Posterior vena cava (tissue), 2 donors: ENCODE measurements at regions not wholly inside any gene's neighbourhood (a gene's known extent, or its start where the extent isn't known, plus 50 kb on each side); places are given as distances from the start of the nearest gene placed in this dataset.
"Not testable (repeated sequence)": the region's sequence is repeated elsewhere in the genome, so short reads cannot be mapped to it uniquely, and the experiment has no call there.

Source experiments
- DNase-seq: peaks from one replicate; pipeline ENCODE4 v3.0.0-alpha.2; 2020; ENCODE audit warnings: low spot score
- intact Hi-C, 2 donors: fragments of 100-400 bp; cut with DNase I; formaldehyde crosslinking; loops; one replicate each; pipeline versions ENCODE4 v1.14.1 to v1.14.2; 2022 to 2023
- donor health status: DM: yes; HTN: yes; CAD: no.
- donor health status: DM: yes; HTN: yes; CAD: no.

DNA sequence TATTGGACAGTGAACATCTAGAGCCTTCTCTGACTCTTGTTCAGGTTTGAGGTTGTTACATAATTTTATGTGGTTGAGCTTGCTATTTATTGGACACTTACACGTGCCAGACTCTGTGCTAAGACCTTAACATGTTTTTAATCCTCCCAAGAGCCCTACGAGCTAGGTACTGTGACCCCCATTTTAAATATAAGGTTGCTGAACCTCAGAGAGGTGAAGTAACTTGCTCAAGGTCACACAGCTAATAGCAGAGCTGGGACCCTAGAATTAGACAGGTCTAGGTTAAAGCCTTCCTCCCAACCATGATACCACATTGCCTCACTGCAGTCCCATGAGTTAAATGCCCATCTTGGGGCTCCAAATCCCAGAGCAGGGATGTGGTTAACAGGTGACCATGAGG, 135.7 kb upstream of the PITX1 start:
- DNase-seq: no peak
- intact Hi-C loops: no loop called here

DNA sequence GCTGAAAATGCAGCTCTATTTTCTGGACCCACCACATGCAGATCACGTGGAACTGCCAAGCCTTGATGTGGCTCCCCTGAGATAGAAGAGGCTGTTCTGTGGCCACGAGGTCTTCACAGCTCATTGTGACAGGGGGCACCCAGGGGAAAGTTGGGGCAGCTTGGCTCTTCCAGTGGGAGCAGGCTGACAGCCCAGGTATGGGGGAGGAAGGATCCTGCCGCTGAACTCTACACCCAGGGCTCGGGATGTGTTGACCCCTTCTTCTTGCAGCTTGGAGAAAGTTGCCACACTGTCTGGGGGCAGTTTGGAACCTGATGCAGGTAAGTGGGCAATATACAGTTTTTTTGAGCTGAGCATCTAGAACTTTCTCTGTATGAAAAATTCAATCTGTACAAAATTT, 133.6 kb upstream of the PITX1 start:
- intact Hi-C loops: no loop called here
- no peak for DNase-seq

GRCh38 chr5:135164873-135165614, 131.0 kb upstream of the PITX1 start:
- intact Hi-C loops: loop anchor here in 1 of 2 donors (1.0 kb wide), 1 partner anchor 24 kb away; no protein-coding TSS in a partner anchor

GRCh38 chr5:135163964-135164363, 129.9 kb upstream of the PITX1 start:
- DNase-seq: no peak
- intact Hi-C loops: no loop called here

More at GRCh38 chr5:135164873-135165614, 131.0 kb upstream of the PITX1 start:
- DNase-seq: not testable (repeated sequence)

GRCh38 chr5:135163391-135163790, 129.4 kb upstream of the PITX1 start:
- intact Hi-C loops: no loop called here
- no peak for DNase-seq

DNA sequence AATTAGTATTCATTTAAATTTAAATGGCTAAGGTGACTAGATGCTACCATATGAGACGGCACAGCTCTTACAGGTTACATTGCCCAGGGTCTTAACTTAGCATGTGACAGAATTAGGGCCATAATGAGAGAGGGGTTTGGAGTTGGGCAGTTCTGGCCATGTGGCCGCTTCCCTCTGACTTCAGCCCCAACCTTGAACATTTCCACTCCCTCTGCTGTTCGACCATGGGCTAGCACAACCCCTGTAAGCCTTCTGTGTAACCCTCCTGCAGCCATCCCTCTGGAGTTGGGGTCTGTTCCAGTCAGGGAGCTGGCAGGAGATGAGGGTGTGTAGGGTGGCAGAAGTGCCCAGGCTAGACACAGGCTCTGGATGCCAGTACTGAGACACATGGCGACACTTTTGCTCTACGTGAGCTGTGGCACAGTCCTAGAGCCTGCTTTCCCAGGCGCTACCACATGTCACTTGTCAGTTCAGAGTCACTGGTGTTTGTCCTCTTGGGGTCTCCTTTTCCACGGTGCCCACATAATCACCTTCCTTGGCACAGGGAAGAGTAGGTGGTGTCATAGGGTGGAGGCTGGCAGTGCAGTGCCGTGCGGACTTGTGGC, 128.7 kb upstream of the PITX1 start:
- intact Hi-C loops: no loop called here
- no peak for DNase-seq

GRCh38 chr5:135161221-135161620, 127.2 kb upstream of the PITX1 start:
- intact Hi-C loops: no loop called here
- DNase-seq: no peak

GRCh38 chr5:135160036-135160675, 126.1 kb upstream of the PITX1 start:
- intact Hi-C loops: no loop called here
- no peak for DNase-seq

GRCh38 chr5:135159626-135160025, 125.6 kb upstream of the PITX1 start:
- intact Hi-C loops: no loop called here

DNA sequence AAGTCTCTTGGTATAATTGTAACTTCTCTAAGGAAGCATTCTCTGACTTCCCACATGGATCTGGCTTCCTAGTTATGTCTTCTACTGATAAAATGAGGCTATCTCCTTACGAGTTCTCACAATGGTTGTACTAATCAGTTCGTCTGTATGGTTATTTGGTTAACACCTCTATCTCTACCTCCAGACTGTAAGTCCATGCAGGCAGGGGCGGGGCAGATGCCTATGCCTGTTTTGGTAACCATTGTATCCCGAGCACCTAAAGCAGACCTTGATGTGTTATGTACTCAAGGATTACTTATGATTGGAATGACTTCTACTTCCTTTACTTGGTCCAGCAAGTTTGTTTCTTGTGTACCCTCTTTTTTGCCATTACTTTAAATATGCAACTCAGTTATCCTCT, 125.0 kb upstream of the PITX1 start:
- intact Hi-C loops: no loop called here
- no peak for DNase-seq

More at GRCh38 chr5:135159626-135160025, 125.6 kb upstream of the PITX1 start:
- no peak for DNase-seq

GRCh38 chr5:135158314-135158697, 124.3 kb upstream of the PITX1 start:
- DNase-seq: no peak
- intact Hi-C loops: no loop called here

- no peak for DNase-seq
Measured at GRCh38 chr5:135157421-135158313, 123.6 kb upstream of the PITX1 start.

DNA sequence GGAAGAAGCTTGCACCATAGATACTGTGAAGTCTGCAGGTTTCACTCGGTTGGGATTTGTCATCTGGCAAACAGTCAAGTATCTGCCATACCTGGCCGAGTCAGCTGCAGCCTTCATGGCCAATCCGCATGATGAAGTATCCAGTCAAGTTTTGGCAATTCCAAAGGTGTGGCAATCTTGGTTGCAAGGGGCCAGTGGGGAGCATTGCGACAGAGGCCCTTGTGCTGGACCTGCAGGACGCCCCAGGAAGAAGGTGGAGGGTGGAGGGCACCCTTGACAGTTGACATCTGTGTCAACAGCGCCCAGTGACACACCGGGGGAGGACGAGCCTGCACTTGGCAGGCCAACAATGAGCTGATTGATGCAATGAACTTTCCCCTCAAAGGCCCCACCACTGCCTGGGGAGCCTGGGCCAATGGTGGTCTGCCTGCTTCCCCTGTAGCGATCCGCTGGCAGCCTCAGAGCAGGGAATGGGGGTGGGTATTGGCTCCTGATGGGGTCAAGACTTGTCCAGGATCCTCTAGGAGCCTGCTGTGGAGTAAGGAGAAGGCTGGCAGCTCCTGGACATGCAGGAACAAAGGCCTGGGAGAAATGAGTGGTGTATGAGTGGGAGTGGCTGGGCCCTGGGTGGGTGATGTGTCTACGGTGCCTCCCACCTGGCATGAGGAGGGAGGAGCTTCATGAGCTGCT, 122.8 kb upstream of the PITX1 start:
- peak; percentile 68 for DNase-seq
- intact Hi-C loops: no loop called here

More at GRCh38 chr5:135157421-135158313, 123.6 kb upstream of the PITX1 start:
- intact Hi-C loops: no loop called here

DNA sequence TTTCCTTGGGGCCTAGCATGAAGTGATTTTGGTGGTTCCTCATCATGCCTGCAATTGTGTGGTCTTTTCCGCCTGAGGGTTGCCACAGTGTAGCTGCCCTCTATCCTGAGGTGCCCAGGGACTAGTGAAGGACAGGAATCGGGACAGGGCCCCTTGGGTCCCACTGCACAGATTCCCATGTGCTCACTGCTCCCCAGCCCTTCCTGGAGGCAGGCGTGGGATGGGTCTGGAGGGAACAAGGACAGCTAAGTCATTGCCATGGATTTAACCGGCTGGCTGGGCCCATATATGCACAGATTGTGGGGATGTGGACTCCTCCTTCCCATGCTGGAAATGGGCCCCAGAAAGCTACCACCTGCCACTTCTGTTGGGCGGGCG, 122.3 kb upstream of the PITX1 start:
- intact Hi-C loops: no loop called here
- no peak for DNase-seq

GRCh38 chr5:135155616-135156214, 121.7 kb upstream of the PITX1 start:
- DNase-seq: no peak
- intact Hi-C loops: no loop called here

DNA sequence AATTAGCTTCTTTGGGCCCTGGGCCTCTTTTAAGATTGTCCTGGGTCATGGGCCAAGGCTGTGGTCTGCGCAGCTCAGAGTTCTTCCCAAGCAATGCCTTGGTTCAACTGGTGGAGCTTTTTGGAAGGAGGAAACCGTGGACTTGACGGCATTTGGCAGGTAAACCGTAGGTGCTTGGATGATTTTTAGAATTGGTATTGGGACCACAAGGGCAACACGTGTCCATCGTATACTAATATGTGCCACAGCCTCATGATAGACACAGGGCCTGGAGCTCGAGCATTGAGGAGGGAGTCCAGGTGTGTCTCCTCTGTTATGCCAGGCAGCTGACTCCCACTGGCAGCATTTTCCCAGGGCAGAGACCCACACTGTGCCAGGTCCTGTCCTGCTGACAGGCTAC, 120.9 kb upstream of the PITX1 start:
- intact Hi-C loops: no loop called here
- DNase-seq: no peak

DNA sequence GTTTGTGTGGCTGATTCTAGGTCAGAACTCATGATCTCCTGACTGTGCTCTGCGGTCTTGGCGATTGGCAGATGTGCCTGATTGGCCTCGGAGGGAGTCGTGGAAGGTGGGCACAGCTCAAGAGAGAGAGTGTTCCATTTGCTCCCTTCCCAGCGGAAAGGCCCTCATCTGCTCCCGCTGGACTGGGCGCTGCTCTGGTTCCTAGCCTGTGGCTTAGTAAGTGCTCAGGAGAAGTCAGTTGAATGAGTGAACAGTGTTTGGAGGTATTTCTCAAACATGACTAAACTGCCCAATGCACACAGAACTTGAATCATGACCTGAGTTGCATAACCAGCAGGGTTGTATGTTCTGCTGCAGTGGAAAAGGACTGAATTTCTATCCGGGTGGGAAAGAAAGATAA, 120.2 kb upstream of the PITX1 start:
- no peak for DNase-seq
- intact Hi-C loops: no loop called here

GRCh38 chr5:135153661-135154060, 119.6 kb upstream of the PITX1 start:
- DNase-seq: no peak

GRCh38 chr5:135153259-135153658, 119.2 kb upstream of the PITX1 start:
- DNase-seq: no peak
- intact Hi-C loops: no loop called here

More at GRCh38 chr5:135153661-135154060, 119.6 kb upstream of the PITX1 start:
- intact Hi-C loops: no loop called here
